HG03135 (cell line): ENCODE measurements at regions not wholly inside any gene's neighbourhood (a gene's known extent, or its start where the extent isn't known, plus 50 kb on each side); places are given as distances from the start of the nearest gene placed in this dataset.

ENCODE experiments used
- ATAC-seq: cut with Tn5 transposase; IDR thresholded peaks from one replicate; pipeline ENCODE4 v1.9.1; 2021; ENCODE audit warnings: mild to moderate bottlenecking, moderate library complexity; ENCODE audit not compliant: unreplicated experiment

- ATAC-seq, result no peak
Observed at GRCh38 chr16:80198311-80199299, 342.2 kb upstream of the DYNLRB2 start.

GRCh38 chr16:80197741-80198201, 343.0 kb upstream of the DYNLRB2 start:
- no peak for ATAC-seq

- ATAC-seq, result no peak
Observed at GRCh38 chr16:80191928-80192327, 348.9 kb upstream of the DYNLRB2 start.

GRCh38 chr16:80189476-80190175, 351.2 kb upstream of the DYNLRB2 start:
- no peak for ATAC-seq

- no peak for ATAC-seq
Observed at GRCh38 chr16:80176114-80176513, 364.7 kb upstream of the DYNLRB2 start.

- no peak for ATAC-seq
Observed at GRCh38 chr16:80175011-80175410, 365.8 kb upstream of the DYNLRB2 start.

GRCh38 chr16:80174416-80174815, 366.4 kb upstream of the DYNLRB2 start:
- no peak for ATAC-seq

- no peak for ATAC-seq
Observed at GRCh38 chr16:80171746-80172145, 369.0 kb upstream of the DYNLRB2 start.

GRCh38 chr16:80171199-80171598, 369.6 kb upstream of the DYNLRB2 start:
- no peak for ATAC-seq

GRCh38 chr16:80167657-80168390, 373.0 kb upstream of the DYNLRB2 start:
- ATAC-seq, result no peak

- ATAC-seq, result no peak
Observed at GRCh38 chr16:80166082-80166481, 374.7 kb upstream of the DYNLRB2 start.

- ATAC-seq, result no peak
Observed at GRCh38 chr16:80164966-80165550, 375.7 kb upstream of the DYNLRB2 start.

- ATAC-seq, result no peak
Observed at GRCh38 chr16:80163339-80163738, 377.5 kb upstream of the DYNLRB2 start.

GRCh38 chr16:80161799-80162739, 378.7 kb upstream of the DYNLRB2 start:
- no peak for ATAC-seq

- no peak for ATAC-seq
Observed at GRCh38 chr16:80158766-80159165, 382.0 kb upstream of the DYNLRB2 start.

GRCh38 chr16:80151722-80152111, 389.1 kb upstream of the DYNLRB2 start:
- no peak for ATAC-seq

GRCh38 chr16:80150978-80151721, 389.6 kb upstream of the DYNLRB2 start:
- no peak for ATAC-seq

GRCh38 chr16:80148826-80149225, 392.0 kb upstream of the DYNLRB2 start:
- no peak for ATAC-seq

- no peak for ATAC-seq
Observed at GRCh38 chr16:80147026-80147655, 393.7 kb upstream of the DYNLRB2 start.
